Neural crest cell (in vitro differentiated cells): ENCODE measurements at regions not wholly inside any gene's neighbourhood (a gene's known extent, or its start where the extent isn't known, plus 50 kb on each side); places are given as distances from the start of the nearest gene placed in this dataset.

Experiments used
- DNase-seq: peaks from one replicate; pipeline ENCODE4 v3.0.0; 2021; ENCODE audit warnings: low read depth, mixed read lengths, low spot score
- H3K27ac Mint-ChIP-seq: one replicate; pipeline ENCODE4 v1.8.0; 2021; ENCODE audit warnings: mild to moderate bottlenecking, mixed read lengths; ENCODE audit not compliant: unreplicated experiment
- H3K27me3 Mint-ChIP-seq: 2 replicates; pipeline ENCODE4 v1.8.0; 2021; ENCODE audit warnings: low read depth, mild to moderate bottlenecking, mixed read lengths
- H3K36me3 Mint-ChIP-seq: 2 replicates; pipeline ENCODE4 v1.8.0; 2021; ENCODE audit warnings: low read depth, mild to moderate bottlenecking, mixed read lengths
- H3K4me1 Mint-ChIP-seq: 2 replicates; pipeline ENCODE4 v1.8.0; 2021; ENCODE audit warnings: mixed read lengths
- H3K4me3 Mint-ChIP-seq: one replicate; pipeline ENCODE4 v1.8.0; 2021; ENCODE audit warnings: mild to moderate bottlenecking, mixed read lengths
- H3K9me3 Mint-ChIP-seq: 2 replicates; pipeline ENCODE4 v1.8.0; 2021; ENCODE audit warnings: mixed read lengths
- CTCF ChIP-seq: fragments of 200-600 bp; sonication (generic); conservative IDR thresholded peaks from 2 replicates; pipeline ENCODE4 v1.5.0; 2021; ENCODE audit warnings: antibody characterized with exemption, mild to moderate bottlenecking

- H3K36me3 Mint-ChIP-seq, result no peaks in the 10 kb centered on the region
- H3K27ac Mint-ChIP-seq, result no peak overlapping the region
- no peak overlapping the region for H3K4me3 Mint-ChIP-seq
- TF ChIP-seq CTCF, result no peak
- H3K27me3 Mint-ChIP-seq, result no peaks in the 10 kb centered on the region
- no peak for DNase-seq
- no peaks in the 10 kb centered on the region for H3K4me1 Mint-ChIP-seq
- no peaks in the 10 kb centered on the region for H3K9me3 Mint-ChIP-seq
Observed at GRCh38 chr11:91382946-91383345, 841.7 kb upstream of the FAT3 start.

GRCh38 chr11:91374794-91375193 lies 849.8 kb upstream of the FAT3 start:
- Mint-ChIP-seq H3K9me3 (no peaks in the 10 kb centered on the region), H3K4me1 (no peaks in the 10 kb centered on the region), H3K27ac (no peak overlapping the region), H3K4me3 (no peak overlapping the region), H3K36me3 (no peaks in the 10 kb centered on the region), H3K27me3 (no peaks in the 10 kb centered on the region)
- DNase-seq, result no peak
- TF ChIP-seq CTCF, result no peak

GRCh38 chr11:91373497-91373896 lies 851.1 kb upstream of the FAT3 start:
- Mint-ChIP-seq H3K27me3 (no peaks in the 10 kb centered on the region), H3K4me1 (no peaks in the 10 kb centered on the region), H3K36me3 (no peaks in the 10 kb centered on the region), H3K27ac (no peak overlapping the region), H3K9me3 (no peaks in the 10 kb centered on the region), H3K4me3 (no peak overlapping the region)
- TF ChIP-seq CTCF, result no peak
- DNase-seq, result no peak

- H3K36me3 Mint-ChIP-seq, result no peaks in the 10 kb centered on the region
- no peak for TF ChIP-seq CTCF
- no peak overlapping the region for H3K27ac Mint-ChIP-seq
- no peak overlapping the region for H3K4me3 Mint-ChIP-seq
- no peak for DNase-seq
- no peaks in the 10 kb centered on the region for H3K27me3 Mint-ChIP-seq
- no peaks in the 10 kb centered on the region for H3K4me1 Mint-ChIP-seq
- H3K9me3 Mint-ChIP-seq, result no peaks in the 10 kb centered on the region
Observed at GRCh38 chr11:91366816-91367215, 857.8 kb upstream of the FAT3 start.

- Mint-ChIP-seq H3K4me3 (no peak overlapping the region), H3K36me3 (no peaks in the 10 kb centered on the region), H3K4me1 (no peaks in the 10 kb centered on the region), H3K9me3 (no peaks in the 10 kb centered on the region), H3K27me3 (no peaks in the 10 kb centered on the region), H3K27ac (no peak overlapping the region)
- no peak for DNase-seq
- no peak for TF ChIP-seq CTCF
Observed at GRCh38 chr11:91365986-91366585, 858.5 kb upstream of the FAT3 start.
